ENCODE measurements at regions not wholly inside any gene's neighbourhood (a gene's known extent, or its start where the extent isn't known, plus 50 kb on each side); places are given as distances from the start of the nearest gene placed in this dataset.

GRCh38 chr6:43875849-43876572 is 106.0 kb downstream of the VEGFA start:
- ATAC-seq (no peak), DNase-seq (ENCODE audit: low read depth, low spot score) (no peak)
- Histone ChIP-seq H3K79me2 (ENCODE audit: insufficient read depth, low read length) (no peaks in the 10 kb centered on the region), H3K36me3 (ENCODE audit: control insufficient read depth in 1 of 2, insufficient read depth in 2 of 2, low read length in 2 of 2) (no peaks in the 10 kb centered on the region), H3K27ac (ENCODE audit: low read depth, low read length) (no peak overlapping the region), H4K20me1 (ENCODE audit: insufficient read depth) (no peaks in the 10 kb centered on the region), H3K27me3 (ENCODE audit: insufficient read depth, low read length) (no peaks in the 10 kb centered on the region), H2AFZ (ENCODE audit: low read depth, low read length, poor library complexity, severe bottlenecking) (no peak overlapping the region), H3K9ac (ENCODE audit: low read length) (no peak overlapping the region), H3K9me3 (ENCODE audit: control insufficient read depth in 1 of 2, insufficient read depth in 1 of 2, low read depth in 1 of 2, low read length in 2 of 2) (no peaks in the 10 kb centered on the region), H3K9me2 (ENCODE audit: insufficient read depth) (no peaks in the 10 kb centered on the region), H3K4me3 (replicated peaks in 1 of 2; ENCODE audit: low read depth in 1 of 2, low read length in 2 of 2) (no peak overlapping the region), H3K4me2 (ENCODE audit: low read length) (no peak overlapping the region), H3K4me1 (ENCODE audit: control insufficient read depth in 1 of 2, insufficient read depth in 2 of 2, low read length in 2 of 2) (no peaks in the 10 kb centered on the region)
- ChIA-PET POLR2A (no interaction called here), RAD21 (ENCODE audit: low non-redundant PET in 1 of 2, low total read pairs in 2 of 2, uncharacterized antibody in 2 of 2, unreplicated experiment in 2 of 2) (interaction anchor here in 1 of 2 experiments (0.6 kb wide), 1 partner anchor 110 kb away, joined by 3 read pairs; no protein-coding TSS in a partner anchor), CTCF (no interaction called here)
- no peak for TF ChIP-seq ELF1 (IDR thresholded peaks at IDR 0.05; ENCODE audit: borderline replicate concordance, low read depth)
- TF ChIP-seq RAD21 (IDR thresholded peaks at IDR 0.05; ENCODE audit: low read depth): no peak
- no peak for TF ChIP-seq SRF (IDR thresholded peaks at IDR 0.05; ENCODE audit: low read depth)
- no peak for TF ChIP-seq ZFX (IDR thresholded peaks at IDR 0.05)
- TF ChIP-seq CBX3 (IDR thresholded peaks at IDR 0.05; ENCODE audit: low read depth): no peak
- TF ChIP-seq EZH2phosphoT487 (IDR thresholded peaks at IDR 0.05; ENCODE audit: borderline replicate concordance): no peak
- no peak for TF ChIP-seq EZH2 (IDR thresholded peaks at IDR 0.05)
- TF ChIP-seq ZNF274 (IDR thresholded peaks at IDR 0.05; ENCODE audit: low read depth, low read length): no peak
- no peak for TF ChIP-seq POLR2A (IDR thresholded peaks at IDR 0.05; ENCODE audit: borderline replicate concordance, extremely low read depth, insufficient read depth, insufficient read length)
- no peak for TF ChIP-seq FOSL1 (IDR thresholded peaks at IDR 0.05; ENCODE audit: low read depth)
- TF ChIP-seq, protein P1, sequence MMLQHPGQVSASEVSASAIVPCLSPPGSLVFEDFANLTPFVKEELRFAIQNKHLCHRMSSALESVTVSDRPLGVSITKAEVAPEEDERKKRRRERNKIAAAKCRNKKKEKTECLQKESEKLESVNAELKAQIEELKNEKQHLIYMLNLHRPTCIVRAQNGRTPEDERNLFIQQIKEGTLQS (IDR thresholded peaks at IDR 0.05): no peak
- TF ChIP-seq, protein P2, sequence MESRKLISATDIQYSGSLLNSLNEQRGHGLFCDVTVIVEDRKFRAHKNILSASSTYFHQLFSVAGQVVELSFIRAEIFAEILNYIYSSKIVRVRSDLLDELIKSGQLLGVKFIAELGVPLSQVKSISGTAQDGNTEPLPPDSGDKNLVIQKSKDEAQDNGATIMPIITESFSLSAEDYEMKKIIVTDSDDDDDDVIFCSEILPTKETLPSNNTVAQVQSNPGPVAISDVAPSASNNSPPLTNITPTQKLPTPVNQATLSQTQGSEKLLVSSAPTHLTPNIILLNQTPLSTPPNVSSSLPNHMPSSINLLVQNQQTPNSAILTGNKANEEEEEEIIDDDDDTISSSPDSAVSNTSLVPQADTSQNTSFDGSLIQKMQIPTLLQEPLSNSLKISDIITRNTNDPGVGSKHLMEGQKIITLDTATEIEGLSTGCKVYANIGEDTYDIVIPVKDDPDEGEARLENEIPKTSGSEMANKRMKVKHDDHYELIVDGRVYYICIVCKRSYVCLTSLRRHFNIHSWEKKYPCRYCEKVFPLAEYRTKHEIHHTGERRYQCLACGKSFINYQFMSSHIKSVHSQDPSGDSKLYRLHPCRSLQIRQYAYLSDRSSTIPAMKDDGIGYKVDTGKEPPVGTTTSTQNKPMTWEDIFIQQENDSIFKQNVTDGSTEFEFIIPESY (IDR thresholded peaks at IDR 0.05; ENCODE audit: extremely low read depth, insufficient replicate concordance, low read length): no peak
- no peak for TF ChIP-seq YY1 (IDR thresholded peaks at IDR 0.05; ENCODE audit: extremely low read depth, insufficient replicate concordance, low read depth, low read length)
- TF ChIP-seq JUND (IDR thresholded peaks at IDR 0.05): no peak
- TF ChIP-seq POLR2AphosphoS5 (IDR thresholded peaks at IDR 0.05; ENCODE audit: low read depth, low read length): no peak
- TF ChIP-seq TCF7L2 (IDR thresholded peaks at IDR 0.05; ENCODE audit: borderline replicate concordance, extremely low read depth, insufficient read depth, insufficient read length): no peak
- no peak for TF ChIP-seq SP1 (IDR thresholded peaks at IDR 0.05; ENCODE audit: low read depth)
- TF ChIP-seq, protein P3, sequence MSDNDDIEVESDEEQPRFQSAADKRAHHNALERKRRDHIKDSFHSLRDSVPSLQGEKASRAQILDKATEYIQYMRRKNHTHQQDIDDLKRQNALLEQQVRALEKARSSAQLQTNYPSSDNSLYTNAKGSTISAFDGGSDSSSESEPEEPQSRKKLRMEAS (IDR thresholded peaks at IDR 0.05): no peak
- no TSS peak for BruUV-seq (replicated peaks)
- intact Hi-C loops (cut with micrococcal nuclease): no loop called here

Measured in HCT116 (cell line).